OCI-LY3 (cell line): ENCODE measurements at regions not wholly inside any gene's neighbourhood (a gene's known extent, or its start where the extent isn't known, plus 50 kb on each side); places are given as distances from the start of the nearest gene placed in this dataset.

Experiments used
- H2AFZ ChIP-seq: fragments of 200-600, 300-600 bp; shearing (Covaris generic); 2 replicates; pipeline ENCODE4 v1.6.0; 2014; ENCODE audit warnings: antibody characterized with exemption, low read depth, low read length
- H3K27ac ChIP-seq: fragments of 200-600, 300-600 bp; sonication (generic); 2 replicates; pipeline ENCODE4 v1.5.1; 2014; ENCODE audit warnings: mild to moderate bottlenecking, low read length, moderate library complexity, mixed read lengths
- H3K27me3 ChIP-seq: fragments of 200-600, 300-600 bp; sonication (generic); 2 replicates; pipeline ENCODE4 v1.6.1; 2014; ENCODE audit warnings: low read depth, low read length, mixed read lengths
- H3K36me3 ChIP-seq: fragments of 200-600, 300-600 bp; sonication (generic); replicated peaks from 2 replicates; pipeline ENCODE3; 2014; ENCODE audit warnings: low read depth, low read length, mixed read lengths
- H3K4me1 ChIP-seq: fragments of 300-600, 200-600 bp; sonication (generic); 2 replicates; pipeline ENCODE4 v1.6.1; 2014; ENCODE audit warnings: low read length, mixed read lengths
- H3K4me2 ChIP-seq: fragments of 200-600, 300-600 bp; sonication (generic); 2 replicates; pipeline ENCODE4 v1.6.1; 2014; ENCODE audit warnings: low read length, mixed read lengths
- H3K4me3 ChIP-seq: fragments of 300-600, 200-600 bp; sonication (generic); 2 replicates; pipeline ENCODE4 v1.5.1; 2014; ENCODE audit warnings: antibody characterized with exemption, mild to moderate bottlenecking, low read length, moderate library complexity
- H3K79me2 ChIP-seq: fragments of 300-600, 200-600 bp; shearing (Covaris generic); 2 replicates; pipeline ENCODE4 v1.6.1; 2014; ENCODE audit warnings: mild to moderate bottlenecking, low read length, mixed read lengths
- H3K9ac ChIP-seq: fragments of 300-600, 200-600 bp; shearing (Covaris generic); 2 replicates; pipeline ENCODE4 v1.6.0; 2014; ENCODE audit warnings: mild to moderate bottlenecking, low read length, moderate library complexity
- H3K9me3 ChIP-seq: fragments of 200-600, 300-600 bp; shearing (Covaris generic); 2 replicates; pipeline ENCODE4 v1.6.1; 2014; ENCODE audit warnings: low read length, mixed read lengths; ENCODE audit not compliant: insufficient read depth
- H4K20me1 ChIP-seq: fragments of 200-600, 300-600 bp; sonication (generic); 2 replicates; pipeline ENCODE4 v1.6.1; 2016; ENCODE audit warnings: low read length, mixed read lengths; ENCODE audit not compliant: insufficient read depth
- CTCF ChIP-seq: fragments of 200-600, 300-600 bp; sonication (generic); IDR thresholded peaks from 2 replicates; pipeline ENCODE4 v1.5.1; 2014; ENCODE audit warnings: antibody characterized with exemption, low read length, low read depth
- EZH2phosphoT487 ChIP-seq: fragments of 200-600 bp; shearing (Covaris generic); IDR thresholded peaks from 2 replicates; pipeline ENCODE4 v1.6.1; 2018; ENCODE audit warnings: antibody characterized with exemption, mixed run types, low read depth

- Histone ChIP-seq H3K4me2 (no peak overlapping the region), H3K79me2 (peaks cover 78% of the 10 kb centered on the region), H3K36me3 (peaks cover 1% of the 10 kb centered on the region), H2AFZ (no peak overlapping the region), H3K9me3 (no peaks in the 10 kb centered on the region), H3K27ac (no peak overlapping the region), H3K9ac (no peak overlapping the region), H4K20me1 (peaks cover 59% of the 10 kb centered on the region), H3K4me1 (peaks cover 55% of the 10 kb centered on the region), H3K27me3 (no peaks in the 10 kb centered on the region), H3K4me3 (no peak overlapping the region)
- TF ChIP-seq EZH2phosphoT487, result no peak
- no peak for TF ChIP-seq CTCF
Observed at GRCh38 chr9:110126986-110127864, 80.7 kb downstream of the C9orf152 start.

GRCh38 chr9:110128664-110129329 lies 79.2 kb downstream of the C9orf152 start:
- Histone ChIP-seq H3K9me3 (no peaks in the 10 kb centered on the region), H2AFZ (no peak overlapping the region), H3K27me3 (no peaks in the 10 kb centered on the region), H4K20me1 (peaks cover 43% of the 10 kb centered on the region), H3K4me1 (peaks cover 68% of the 10 kb centered on the region), H3K27ac (peak overlapping the region; percentile 61), H3K4me3 (peak overlapping the region; percentile 45), H3K79me2 (peaks cover 74% of the 10 kb centered on the region), H3K9ac (peak overlapping the region; percentile 39; the same call in 1 of the 2 replicates), H3K36me3 (peaks cover 7% of the 10 kb centered on the region), H3K4me2 (peak overlapping the region; percentile 80)
- TF ChIP-seq CTCF, result no peak
- TF ChIP-seq EZH2phosphoT487, result no peak

- H3K27me3 ChIP-seq, result no peaks in the 10 kb centered on the region
- H3K36me3 ChIP-seq, result peaks cover 7% of the 10 kb centered on the region
- H3K4me3 ChIP-seq, result peak overlapping the region; percentile 45
- TF ChIP-seq EZH2phosphoT487, result no peak
- no peak for TF ChIP-seq CTCF
- no peaks in the 10 kb centered on the region for H3K9me3 ChIP-seq
- peaks cover 38% of the 10 kb centered on the region for H4K20me1 ChIP-seq
- H2AFZ ChIP-seq, result no peak overlapping the region
- peak overlapping the region; percentile 39; the same call in 1 of the 2 replicates for H3K9ac ChIP-seq
- H3K79me2 ChIP-seq, result peaks cover 72% of the 10 kb centered on the region
- peak overlapping the region; percentile 61 for H3K27ac ChIP-seq
- H3K4me1 ChIP-seq, result peaks cover 70% of the 10 kb centered on the region
- H3K4me2 ChIP-seq, result peak overlapping the region; percentile 80
Observed at GRCh38 chr9:110129425-110129824, 78.5 kb downstream of the C9orf152 start.

GRCh38 chr9:110130211-110130610 lies 77.7 kb downstream of the C9orf152 start:
- Histone ChIP-seq H4K20me1 (peaks cover 31% of the 10 kb centered on the region), H3K27me3 (no peaks in the 10 kb centered on the region), H2AFZ (no peak overlapping the region), H3K27ac (no peak overlapping the region), H3K4me1 (peaks cover 72% of the 10 kb centered on the region), H3K9ac (no peak overlapping the region), H3K36me3 (peaks cover 7% of the 10 kb centered on the region), H3K9me3 (no peaks in the 10 kb centered on the region), H3K79me2 (peaks cover 68% of the 10 kb centered on the region), H3K4me3 (no peak overlapping the region), H3K4me2 (peak overlapping the region; percentile 80)
- no peak for TF ChIP-seq CTCF
- TF ChIP-seq EZH2phosphoT487, result no peak
